SJSA1 (cell line): ENCODE measurements at regions not wholly inside any gene's neighbourhood (a gene's known extent, or its start where the extent isn't known, plus 50 kb on each side); places are given as distances from the start of the nearest gene placed in this dataset.
"Not testable (repeated sequence)": the region's sequence is repeated elsewhere in the genome, so short reads cannot be mapped to it uniquely, and the experiment has no call there.

ENCODE experiments used
- DNase-seq, 2 experiments: peaks; one replicate each; pipeline ENCODE4 v3.0.0-alpha.2; 2015 to 2020; ENCODE audit warnings: low spot score in 2 of 2, low read depth in 1 of 2
- H3K27ac ChIP-seq: fragments of 250-450 bp; sonication (Bioruptor Pico); 2 replicates; pipeline ENCODE4 v1.5.1; 2020; ENCODE audit warnings: mild to moderate bottlenecking, moderate library complexity
- H3K27me3 ChIP-seq: fragments of 250-450 bp; sonication (Bioruptor Pico); replicated peaks from 2 replicates; pipeline ENCODE4 v1.5.1; 2020; ENCODE audit warnings: mild to moderate bottlenecking, moderate library complexity
- H3K36me3 ChIP-seq: fragments of 250-450 bp; sonication (Bioruptor Pico); 2 replicates; pipeline ENCODE4 v1.5.1; 2020; ENCODE audit warnings: mild to moderate bottlenecking
- H3K4me1 ChIP-seq: fragments of 250-450 bp; sonication (Bioruptor Pico); replicated peaks from 2 replicates; pipeline ENCODE4 v1.6.1; 2021; ENCODE audit warnings: mild to moderate bottlenecking
- H3K4me3 ChIP-seq: fragments of 250-450 bp; sonication (Bioruptor Pico); 2 replicates; pipeline ENCODE4 v1.5.1; 2020; ENCODE audit warnings: mild to moderate bottlenecking
- H3K9me3 ChIP-seq: fragments of 250-450 bp; sonication (Bioruptor Pico); replicated peaks from 2 replicates; pipeline ENCODE4 v1.5.1; 2020; ENCODE audit warnings: mild to moderate bottlenecking

- Histone ChIP-seq H3K9me3 (no peaks in the 10 kb centered on the region), H3K36me3 (no peaks in the 10 kb centered on the region), H3K4me1 (no peaks in the 10 kb centered on the region), H3K27ac (no peak overlapping the region), H3K27me3 (no peaks in the 10 kb centered on the region), H3K4me3 (no peak overlapping the region)
- no peak for DNase-seq
Measured at GRCh38 chr4:163732473-163732872, 238.0 kb downstream of the TMA16 start.

GRCh38 chr4:163736876-163737275 is 242.4 kb downstream of the TMA16 start:
- no peaks in the 10 kb centered on the region for H3K9me3 ChIP-seq
- H3K27me3 ChIP-seq, result no peaks in the 10 kb centered on the region
- no peak for DNase-seq
- no peak overlapping the region for H3K27ac ChIP-seq
- no peaks in the 10 kb centered on the region for H3K36me3 ChIP-seq
- H3K4me3 ChIP-seq, result no peak overlapping the region
- H3K4me1 ChIP-seq, result no peaks in the 10 kb centered on the region

- H3K4me3 ChIP-seq, DNase-seq, H3K27me3 ChIP-seq, H3K27ac ChIP-seq, H3K4me1 ChIP-seq, H3K36me3 ChIP-seq, H3K9me3 ChIP-seq: not testable (repeated sequence)
Measured at GRCh38 chr4:163737846-163738245, 243.4 kb downstream of the TMA16 start.

- DNase-seq, result no peak
- H3K9me3 ChIP-seq, result no peaks in the 10 kb centered on the region
- H3K27me3 ChIP-seq, result no peaks in the 10 kb centered on the region
- no peak overlapping the region for H3K27ac ChIP-seq
- no peak overlapping the region for H3K4me3 ChIP-seq
- no peaks in the 10 kb centered on the region for H3K36me3 ChIP-seq
- H3K4me1 ChIP-seq, result no peaks in the 10 kb centered on the region
Measured at GRCh38 chr4:163738521-163738920, 244.0 kb downstream of the TMA16 start.

GRCh38 chr4:163744861-163745260 is 250.4 kb downstream of the TMA16 start:
- no peak overlapping the region for H3K27ac ChIP-seq
- no peak overlapping the region for H3K4me3 ChIP-seq
- no peaks in the 10 kb centered on the region for H3K27me3 ChIP-seq
- no peak for DNase-seq
- H3K36me3 ChIP-seq, result no peaks in the 10 kb centered on the region
- H3K9me3 ChIP-seq, result no peaks in the 10 kb centered on the region
- no peaks in the 10 kb centered on the region for H3K4me1 ChIP-seq

GRCh38 chr4:163747293-163747692 is 252.8 kb downstream of the TMA16 start:
- Histone ChIP-seq H3K4me3 (no peak overlapping the region), H3K27ac (no peak overlapping the region), H3K36me3 (no peaks in the 10 kb centered on the region), H3K9me3 (no peaks in the 10 kb centered on the region), H3K4me1 (no peaks in the 10 kb centered on the region), H3K27me3 (no peaks in the 10 kb centered on the region)
- DNase-seq, result no peak

- no peak for DNase-seq
- H3K4me1 ChIP-seq, result no peaks in the 10 kb centered on the region
Measured at GRCh38 chr4:163747886-163748285, 253.4 kb downstream of the TMA16 start.

GRCh38 chr4:163748449-163748848 is 254.0 kb downstream of the TMA16 start:
- Histone ChIP-seq H3K27me3 (no peaks in the 10 kb centered on the region), H3K4me3 (no peak overlapping the region), H3K36me3 (no peaks in the 10 kb centered on the region), H3K4me1 (no peaks in the 10 kb centered on the region), H3K9me3 (no peaks in the 10 kb centered on the region), H3K27ac (no peak overlapping the region)
- DNase-seq, result no peak

More at GRCh38 chr4:163747886-163748285, 253.4 kb downstream of the TMA16 start:
- Histone ChIP-seq H3K9me3 (no peaks in the 10 kb centered on the region), H3K36me3 (no peaks in the 10 kb centered on the region), H3K4me3 (no peak overlapping the region), H3K27ac (no peak overlapping the region), H3K27me3 (no peaks in the 10 kb centered on the region)

GRCh38 chr4:163755013-163755412 is 260.5 kb downstream of the TMA16 start:
- Histone ChIP-seq H3K4me3 (no peak overlapping the region), H3K36me3 (no peaks in the 10 kb centered on the region), H3K4me1 (no peaks in the 10 kb centered on the region), H3K27me3 (no peaks in the 10 kb centered on the region), H3K27ac (no peak overlapping the region), H3K9me3 (no peaks in the 10 kb centered on the region)
- no peak for DNase-seq

GRCh38 chr4:163757219-163757618 is 262.7 kb downstream of the TMA16 start:
- H3K27me3 ChIP-seq, result no peaks in the 10 kb centered on the region
- H3K36me3 ChIP-seq, result no peaks in the 10 kb centered on the region
- DNase-seq, result no peak
- H3K4me3 ChIP-seq, result no peak overlapping the region
- H3K9me3 ChIP-seq, result no peaks in the 10 kb centered on the region
- H3K4me1 ChIP-seq, result no peaks in the 10 kb centered on the region
- H3K27ac ChIP-seq, result no peak overlapping the region

GRCh38 chr4:163758032-163758431 is 263.5 kb downstream of the TMA16 start:
- Histone ChIP-seq H3K4me1 (no peaks in the 10 kb centered on the region), H3K9me3 (no peaks in the 10 kb centered on the region), H3K27me3 (no peaks in the 10 kb centered on the region), H3K4me3 (no peak overlapping the region), H3K27ac (no peak overlapping the region), H3K36me3 (no peaks in the 10 kb centered on the region)
- DNase-seq, result no peak

GRCh38 chr4:163762741-163763140 is 268.3 kb downstream of the TMA16 start:
- no peak overlapping the region for H3K27ac ChIP-seq
- no peak for DNase-seq
- no peaks in the 10 kb centered on the region for H3K9me3 ChIP-seq
- no peaks in the 10 kb centered on the region for H3K36me3 ChIP-seq
- H3K4me3 ChIP-seq, result no peak overlapping the region
- no peaks in the 10 kb centered on the region for H3K27me3 ChIP-seq
- no peaks in the 10 kb centered on the region for H3K4me1 ChIP-seq

- no peaks in the 10 kb centered on the region for H3K4me1 ChIP-seq
- no peaks in the 10 kb centered on the region for H3K27me3 ChIP-seq
- no peak for DNase-seq
- no peak overlapping the region for H3K4me3 ChIP-seq
- H3K27ac ChIP-seq, result no peak overlapping the region
- H3K9me3 ChIP-seq, result no peaks in the 10 kb centered on the region
- no peaks in the 10 kb centered on the region for H3K36me3 ChIP-seq
Measured at GRCh38 chr4:163764569-163764968, 270.1 kb downstream of the TMA16 start.

GRCh38 chr4:163768014-163768413 is 273.5 kb downstream of the TMA16 start:
- Histone ChIP-seq H3K4me1 (no peaks in the 10 kb centered on the region), H3K36me3 (no peaks in the 10 kb centered on the region), H3K27me3 (no peaks in the 10 kb centered on the region), H3K9me3 (no peaks in the 10 kb centered on the region), H3K4me3 (no peak overlapping the region), H3K27ac (no peak overlapping the region)
- DNase-seq, result no peak

GRCh38 chr4:163772238-163772637 is 277.7 kb downstream of the TMA16 start:
- H3K27ac ChIP-seq, result no peak overlapping the region
- H3K9me3 ChIP-seq, result no peaks in the 10 kb centered on the region
- DNase-seq, result no peak
- no peaks in the 10 kb centered on the region for H3K4me1 ChIP-seq
- no peaks in the 10 kb centered on the region for H3K27me3 ChIP-seq
- H3K36me3 ChIP-seq, result no peaks in the 10 kb centered on the region
- no peak overlapping the region for H3K4me3 ChIP-seq
